Endothelial cell of umbilical vein (primary cell): ENCODE measurements at regions not wholly inside any gene's neighbourhood (a gene's known extent, or its start where the extent isn't known, plus 50 kb on each side); places are given as distances from the start of the nearest gene placed in this dataset.

ENCODE experiments used
- BruUV-seq: library from RNA; stranded (reverse); fragments of 400-500 nt; replicated peaks from 2 replicates; lab custom pipeline; 2021; lab: Mats Ljungman, UMichigan
- CTCF ChIA-PET: fragments of 300-600, 350-600 bp; sonication (Branson Sonifier 250); formaldehyde crosslinking; loops from one replicate; lab custom pipeline; 2021; ENCODE audit warnings: antibody characterized with exemption, inconsistent platforms; lab: Charles Lee
- POLR2A ChIA-PET: fragments of 300-600, 350-600 bp; sonication (Branson Sonifier 250); formaldehyde crosslinking; loops from one replicate; lab custom pipeline; 2021; ENCODE audit warnings: antibody characterized with exemption, inconsistent platforms; lab: Charles Lee
- DNase-seq: peaks from one replicate; pipeline ENCODE4 v3.0.0-alpha.2; 2011; ENCODE audit warnings: low read depth, low spot score
- FAIRE-seq: peaks from 2 replicates; lab custom pipeline; 2011; peaks lifted over from hg19 to GRCh38; lab: Jason Lieb, UNC
- H2AFZ ChIP-seq: 2 replicates; pipeline ENCODE4 v1.6.0; 2012; ENCODE audit warnings: low read depth, low read length, control low read depth, inconsistent platforms
- H3K27ac ChIP-seq: 2 replicates; pipeline ENCODE4 v1.5.1; 2011; ENCODE audit warnings: low read depth, mild to moderate bottlenecking, control low read depth, low read length, moderate library complexity; ENCODE audit not compliant: insufficient read depth
- H3K27me3 ChIP-seq, 2 experiments: 2 replicates each; pipeline versions ENCODE4 v1.6.0 to v1.6.1; 2011; ENCODE audit warnings: low read length in 2 of 2, mixed read lengths in 1 of 2; ENCODE audit not compliant: control insufficient read depth in 2 of 2, insufficient read depth in 2 of 2
- H3K36me3 ChIP-seq, 2 experiments: 2 replicates in 1 of 2; 3 replicates in 1 of 2; pipeline ENCODE4 v1.5.1; 2011; ENCODE audit warnings: low read length in 2 of 2, mild to moderate bottlenecking in 1 of 2, moderate library complexity in 1 of 2; ENCODE audit not compliant: control insufficient read depth in 2 of 2, insufficient read depth in 2 of 2; ENCODE audit errors: extremely low read depth in 1 of 2
- H3K4me1 ChIP-seq: 3 replicates; pipeline ENCODE4 v1.5.1; 2011; ENCODE audit warnings: mild to moderate bottlenecking, low read length; ENCODE audit not compliant: control insufficient read depth, insufficient read depth; ENCODE audit errors: extremely low read depth
- H3K4me2 ChIP-seq: 2 replicates; pipeline ENCODE4 v1.6.1; 2011; ENCODE audit warnings: low read length, control low read depth, mixed read lengths; ENCODE audit not compliant: insufficient read depth
- H3K4me3 ChIP-seq, 3 experiments: fragments of 200-600 bp in 1 of 3; sonication (generic), shearing (Covaris generic) in 1 of 3; replicated peaks in 1 of 3; 2 replicates each; pipeline ENCODE4 v1.5.1; 2011 to 2016; ENCODE audit warnings: control low read depth in 3 of 3, low read length in 3 of 3, mild to moderate bottlenecking in 2 of 3, inconsistent platforms in 1 of 3, low read depth in 1 of 3, moderate library complexity in 1 of 3; ENCODE audit not compliant: insufficient read depth in 1 of 3
- H3K79me2 ChIP-seq: 2 replicates; pipeline ENCODE4 v1.6.0; 2012; ENCODE audit warnings: low read length, inconsistent platforms; ENCODE audit not compliant: control insufficient read depth, insufficient read depth
- H3K9ac ChIP-seq: replicated peaks from 2 replicates; pipeline ENCODE3; 2011; ENCODE audit warnings: low read length, control low read depth; ENCODE audit not compliant: insufficient read depth; ENCODE audit errors: extremely low read depth
- H3K9me1 ChIP-seq: replicated peaks from 3 replicates; pipeline ENCODE4 v1.6.0; 2011; ENCODE audit warnings: mild to moderate bottlenecking, low read length; ENCODE audit not compliant: control insufficient read depth, insufficient read depth; ENCODE audit errors: extremely low read depth
- H3K9me3 ChIP-seq: replicated peaks from 2 replicates; pipeline ENCODE4 v1.5.1; 2012; ENCODE audit warnings: low read length, inconsistent platforms; ENCODE audit not compliant: control insufficient read depth, insufficient read depth
- H4K20me1 ChIP-seq: replicated peaks from 2 replicates; pipeline ENCODE3; 2011; ENCODE audit warnings: mild to moderate bottlenecking, low read length; ENCODE audit not compliant: control insufficient read depth, insufficient read depth; ENCODE audit errors: extremely low read depth
- EZH2 ChIP-seq: IDR thresholded peaks from 2 replicates; pipeline ENCODE4 v1.6.1; 2012; ENCODE audit warnings: borderline replicate concordance, low read depth, mild to moderate bottlenecking, moderate library complexity, low read length, inconsistent platforms; ENCODE audit not compliant: severe bottlenecking
- FOS ChIP-seq: IDR thresholded peaks from 2 replicates; pipeline ENCODE4 v1.6.1; 2011; ENCODE audit warnings: mild to moderate bottlenecking, low read length, moderate library complexity, borderline replicate concordance; ENCODE audit not compliant: insufficient read depth
- GATA2 ChIP-seq: IDR thresholded peaks from 2 replicates; pipeline ENCODE4 v1.7.0; 2011; ENCODE audit warnings: low read depth, mild to moderate bottlenecking, moderate library complexity, mixed read lengths, low read length; ENCODE audit not compliant: insufficient read length, insufficient read depth
- JUN ChIP-seq: IDR thresholded peaks from 2 replicates; pipeline ENCODE4 v1.6.1; 2011; ENCODE audit warnings: borderline replicate concordance, low read depth; ENCODE audit not compliant: insufficient read length, insufficient read depth
- POLR2A ChIP-seq: IDR thresholded peaks from 2 replicates; pipeline ENCODE4 v1.6.1; 2012; ENCODE audit warnings: low read depth, mild to moderate bottlenecking, control low read depth, low read length
- POLR2AphosphoS5 ChIP-seq: IDR thresholded peaks from 2 replicates; pipeline ENCODE4 v1.6.1; 2012; ENCODE audit warnings: low read depth, mild to moderate bottlenecking, control low read depth, low read length, moderate library complexity; ENCODE audit not compliant: insufficient read depth
- dilution Hi-C: fragments of 300-500 bp; cut with MboI; formaldehyde crosslinking; loops from one replicate; pipeline ENCODE4 v1.15.0; 2019; ENCODE audit warnings: low sequenced_read_pairs; ENCODE audit not compliant: extremely low pct_ligation_motif_present
- intact Hi-C: fragments of 100-400 bp; cut with micrococcal nuclease; formaldehyde crosslinking; loops from one replicate; pipeline ENCODE4 v1.10.0; 2022

GRCh38 chr20:19868441-19868840 lies 110.4 kb downstream of the RIN2 start:
- no peaks in the 10 kb centered on the region for H3K4me1 ChIP-seq
- POLR2A ChIA-PET = no interaction called here
- no peak overlapping the region for H3K9ac ChIP-seq
- H3K79me2 ChIP-seq = no peaks in the 10 kb centered on the region
- CTCF ChIA-PET = no interaction called here
- no peaks in the 10 kb centered on the region for H3K9me1 ChIP-seq
- no peak for FAIRE-seq
- BruUV-seq = no TSS peak
- H3K9me3 ChIP-seq = no peaks in the 10 kb centered on the region
- DNase-seq = no peak
- H3K4me2 ChIP-seq = no peak overlapping the region
- intact Hi-C loops = no loop called here
- H3K4me3 ChIP-seq = no peak overlapping the region
- no peak for TF ChIP-seq POLR2A
- no peak overlapping the region for H2AFZ ChIP-seq
- H3K27ac ChIP-seq = no peak overlapping the region
- dilution Hi-C loops = no loop called here
- no peaks in the 10 kb centered on the region for H3K27me3 ChIP-seq
- H4K20me1 ChIP-seq = no peaks in the 10 kb centered on the region
- no peaks in the 10 kb centered on the region for H3K36me3 ChIP-seq

GRCh38 chr20:19872001-19872400 lies 113.9 kb downstream of the RIN2 start:
- H2AFZ ChIP-seq = no peak overlapping the region
- H3K27ac ChIP-seq = no peak overlapping the region
- no peaks in the 10 kb centered on the region for H3K9me1 ChIP-seq
- no peak overlapping the region for H3K4me2 ChIP-seq
- no peak for TF ChIP-seq POLR2AphosphoS5
- TF ChIP-seq GATA2 = no peak
- no peak for TF ChIP-seq POLR2A
- no peak for TF ChIP-seq JUN
- TF ChIP-seq FOS = no peak
- no peak for TF ChIP-seq EZH2
- no peaks in the 10 kb centered on the region for H4K20me1 ChIP-seq
- no peak for FAIRE-seq
- BruUV-seq = no TSS peak
- ChIA-PET POLR2A (no interaction called here), CTCF (no interaction called here)
- no peaks in the 10 kb centered on the region for H3K79me2 ChIP-seq
- no peaks in the 10 kb centered on the region for H3K4me1 ChIP-seq
- DNase-seq = no peak
- H3K9ac ChIP-seq = no peak overlapping the region
- no peaks in the 10 kb centered on the region for H3K36me3 ChIP-seq
- no peak overlapping the region for H3K4me3 ChIP-seq
- intact Hi-C loops = no loop called here
- no peaks in the 10 kb centered on the region for H3K9me3 ChIP-seq
- no peaks in the 10 kb centered on the region for H3K27me3 ChIP-seq
- dilution Hi-C loops = no loop called here
